GM11168 (cell line): ENCODE measurements at regions not wholly inside any gene's neighbourhood (a gene's known extent, or its start where the extent isn't known, plus 50 kb on each side); places are given as distances from the start of the nearest gene placed in this dataset.

ENCODE experiments used
- in situ Hi-C: fragments of 300-500 bp; cut with MboI; formaldehyde crosslinking; loops from one replicate; pipeline ENCODE4 v1.12.0; 2022; ENCODE audit warnings: low sequenced_read_pairs; ENCODE audit not compliant: unreplicated experiment

GRCh38 chr2:118529908-118530599 lies 317.4 kb downstream of the EN1 start:
- in situ Hi-C loops: no loop called here

GRCh38 chr2:118527571-118527970 lies 319.9 kb downstream of the EN1 start:
- in situ Hi-C loops: no loop called here

- in situ Hi-C loops: no loop called here
These were observed 322.1 kb downstream of the EN1 start for GRCh38 chr2:118525346-118525745.

GRCh38 chr2:118524911-118525310 lies 322.5 kb downstream of the EN1 start:
- in situ Hi-C loops: no loop called here

GRCh38 chr2:118523761-118524160 lies 323.7 kb downstream of the EN1 start:
- in situ Hi-C loops: no loop called here

GRCh38 chr2:118521960-118522359 lies 325.5 kb downstream of the EN1 start:
- in situ Hi-C loops: no loop called here

- in situ Hi-C loops: no loop called here
These were observed 326.2 kb downstream of the EN1 start for GRCh38 chr2:118521272-118521671.

GRCh38 chr2:118520246-118520645 lies 327.2 kb downstream of the EN1 start:
- in situ Hi-C loops: no loop called here

- in situ Hi-C loops: no loop called here
These were observed 327.9 kb downstream of the EN1 start for GRCh38 chr2:118519511-118519910.

- in situ Hi-C loops: no loop called here
These were observed 336.6 kb downstream of the EN1 start for GRCh38 chr2:118510807-118511206.

GRCh38 chr2:118509319-118510004 lies 338.0 kb downstream of the EN1 start:
- in situ Hi-C loops: no loop called here

- in situ Hi-C loops: no loop called here
These were observed 339.2 kb downstream of the EN1 start for GRCh38 chr2:118508282-118508681.

- in situ Hi-C loops: no loop called here
These were observed 342.0 kb downstream of the EN1 start for GRCh38 chr2:118505436-118505835.

GRCh38 chr2:118502106-118502505 lies 345.3 kb downstream of the EN1 start:
- in situ Hi-C loops: no loop called here

GRCh38 chr2:118498943-118499342 lies 348.5 kb downstream of the EN1 start:
- in situ Hi-C loops: no loop called here

GRCh38 chr2:118496870-118497611 lies 350.4 kb downstream of the EN1 start:
- in situ Hi-C loops: no loop called here

- in situ Hi-C loops: no loop called here
These were observed 351.0 kb downstream of the EN1 start for GRCh38 chr2:118496467-118496866.

- in situ Hi-C loops: no loop called here
These were observed 352.2 kb downstream of the EN1 start for GRCh38 chr2:118495290-118495689.

GRCh38 chr2:118493213-118493612 lies 354.2 kb downstream of the EN1 start:
- in situ Hi-C loops: no loop called here

- in situ Hi-C loops: no loop called here
These were observed 355.1 kb downstream of the EN1 start for GRCh38 chr2:118492335-118492734.

- in situ Hi-C loops: no loop called here
These were observed 357.1 kb downstream of the EN1 start for GRCh38 chr2:118490330-118490729.
